H1 (cell line): ENCODE measurements at regions not wholly inside any gene's neighbourhood (a gene's known extent, or its start where the extent isn't known, plus 50 kb on each side); places are given as distances from the start of the nearest gene placed in this dataset.

ENCODE experiments used
- BACH1 ChIP-seq: IDR thresholded peaks from 2 replicates; pipeline ENCODE4 v1.6.1; 2012; ENCODE audit warnings: low read length, improper control_type of control experiment
- GTF2F1 ChIP-seq: IDR thresholded peaks from 2 replicates; pipeline ENCODE4 v1.6.1; 2012; ENCODE audit warnings: low read depth, low read length, improper control_type of control experiment, borderline replicate concordance
- NANOG ChIP-seq: IDR thresholded peaks from 2 replicates; pipeline ENCODE4 v1.6.1; 2011; ENCODE audit warnings: low read length, low read depth, mild to moderate bottlenecking, inconsistent platforms; ENCODE audit not compliant: insufficient read depth, poor library complexity, severe bottlenecking
- TAF7 ChIP-seq: optimal IDR thresholded peaks from 2 replicates; pipeline ENCODE3; 2011; ENCODE audit warnings: low read depth, mild to moderate bottlenecking, inconsistent platforms, low read length, moderate library complexity, borderline replicate concordance

DNA sequence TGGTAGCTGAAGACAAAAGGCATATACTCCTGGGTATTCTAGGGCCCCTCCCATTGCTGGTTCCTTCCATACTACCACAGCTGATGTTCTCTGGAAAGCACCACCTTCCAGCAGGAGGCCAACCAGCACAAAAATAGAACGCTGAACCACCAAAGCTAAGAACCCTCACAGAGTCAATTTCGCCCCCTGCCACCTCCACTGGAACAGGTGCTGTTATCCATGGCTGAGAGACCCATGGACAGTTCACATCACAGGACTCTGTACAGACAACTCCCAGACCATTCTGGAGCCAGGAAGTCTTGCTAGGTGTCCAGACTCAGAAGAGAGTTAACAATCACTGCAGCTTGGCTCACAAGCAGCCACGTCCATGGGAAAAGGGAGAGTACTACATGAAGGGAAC is 1851.5 kb upstream of the NUDT12 start (continued):
- TF ChIP-seq BACH1: no peak
- no peak for TF ChIP-seq TAF7
- no peak for TF ChIP-seq GTF2F1
- no peak for TF ChIP-seq NANOG
